ENCODE measurements at regions not wholly inside any gene's neighbourhood (a gene's known extent, or its start where the extent isn't known, plus 50 kb on each side); places are given as distances from the start of the nearest gene placed in this dataset.

- H3K79me1 ChIP-seq (ENCODE audit: low read depth in 1 of 2, low read length in 2 of 2): no peaks in the 10 kb centered on the region
- CTCF ChIA-PET: interaction anchor here (0.6 kb wide), 1 partner anchor 154 kb away, joined by 3 read pairs; no protein-coding TSS in a partner anchor
- no peak overlapping the region for H4K5ac ChIP-seq (ENCODE audit: low read depth, low read length)
- no peaks in the 10 kb centered on the region for H4K20me1 ChIP-seq (ENCODE audit: insufficient read depth, low read length)
- DNase-seq (no peak), ATAC-seq (ENCODE audit: low read depth) (no peak)
- intact Hi-C loops (cut with micrococcal nuclease): no loop called here
- in situ Hi-C loops (cut with MboI; ENCODE audit: low sequenced_read_pairs): no loop called here
- H3K36me3 ChIP-seq (ENCODE audit: control insufficient read depth, insufficient read depth, low read length): no peaks in the 10 kb centered on the region
- H2BK15ac ChIP-seq (ENCODE audit: low read depth, low read length): no peak overlapping the region
- no peak overlapping the region for H2BK20ac ChIP-seq (ENCODE audit: low read depth, low read length)
- H3K4me2 ChIP-seq (ENCODE audit: low read depth, low read length): no peak overlapping the region
- H3K27me3 ChIP-seq (ENCODE audit: control insufficient read depth, insufficient read depth, low read length): no peaks in the 10 kb centered on the region
- no peak overlapping the region for H3K23ac ChIP-seq (ENCODE audit: low read depth, low read length)
- H3K4me3 ChIP-seq (ENCODE audit: insufficient read depth, low read depth, low read length): no peak overlapping the region
- dilution Hi-C loops (cut with HindIII; ENCODE audit: low sequenced_read_pairs, unreplicated experiment): no loop called here
- H3K14ac ChIP-seq (replicated peaks; ENCODE audit: low read depth, low read length): no peak overlapping the region
- no peak overlapping the region for H2AK9ac ChIP-seq (replicated peaks; ENCODE audit: low read depth, low read length, poor library complexity)
- no peak overlapping the region for H2BK120ac ChIP-seq (ENCODE audit: low read depth, low read length)
- H4K8ac ChIP-seq (ENCODE audit: low read depth in 2 of 2, low read length in 2 of 2): no peak overlapping the region
- no peaks in the 10 kb centered on the region for H3K9me1 ChIP-seq (ENCODE audit: insufficient read depth, low read length)
- H3K9ac ChIP-seq (ENCODE audit: low read depth, low read length): no peak overlapping the region
- H4K91ac ChIP-seq (ENCODE audit: insufficient read depth, low read depth, low read length): no peak overlapping the region
- H3K27ac ChIP-seq (ENCODE audit: insufficient read depth, low read length): no peak overlapping the region
- H3K9me3 ChIP-seq (ENCODE audit: control insufficient read depth, insufficient read depth, low read length): no peaks in the 10 kb centered on the region
- H2AFZ ChIP-seq (replicated peaks; ENCODE audit: low read length, poor library complexity): no peak overlapping the region
- POLR2A ChIA-PET (ENCODE audit: unreplicated experiment): no interaction called here
- no peak overlapping the region for H3K18ac ChIP-seq (ENCODE audit: low read depth, low read length)
- no TSS peak for BruUV-seq (replicated peaks)
- no CpG with 5 or more reads among the region's 3 CpGs for WGBS, 2 experiments (ENCODE audit: extremely low coverage in 2 of 2, insufficient read length in 1 of 2)
- H2BK5ac ChIP-seq (ENCODE audit: low read depth, low read length, poor library complexity, severe bottlenecking): no peak overlapping the region
- TF ChIP-seq CTCF (conservative IDR thresholded peaks at IDR 0.05; ENCODE audit: low read depth, low read length) (no peak), RCOR1 (IDR thresholded peaks at IDR 0.05; ENCODE audit: insufficient replicate concordance, low read length) (no peak), RAD21 (IDR thresholded peaks at IDR 0.05; ENCODE audit: low read length) (no peak), MXI1 (IDR thresholded peaks at IDR 0.05; ENCODE audit: borderline replicate concordance, low read depth, low read length) (no peak), NFE2L2 (IDR thresholded peaks at IDR 0.05; ENCODE audit: low read depth, low read length) (no peak), CHD1 (IDR thresholded peaks at IDR 0.05; ENCODE audit: low read depth, low read length) (no peak)
- no peak overlapping the region for H3K56ac ChIP-seq (ENCODE audit: extremely low read depth, insufficient read depth, low read length)
- no peak overlapping the region for H2AK5ac ChIP-seq (ENCODE audit: low read depth, low read length)
- H3K4ac ChIP-seq (ENCODE audit: low read depth, low read length): no peak overlapping the region
- no peaks in the 10 kb centered on the region for H3K4me1 ChIP-seq (ENCODE audit: control insufficient read depth, insufficient read depth, low read length)
These were observed 140.0 kb upstream of the PHYHIPL start for GRCh38 chr10:59036311-59037017.
